Activated CD8-positive, alpha-beta T cell treated with anti-CD3 and anti-CD28 coated beads for 36 hours (primary cell): ENCODE measurements at regions not wholly inside any gene's neighbourhood (a gene's known extent, or its start where the extent isn't known, plus 50 kb on each side); places are given as distances from the start of the nearest gene placed in this dataset.

Experiments
- ATAC-seq: fragments of 200-7000 bp; cut with Tn5 transposase; one replicate; pipeline ENCODE4 v1.10.0; 2021; ENCODE audit warnings: mild to moderate bottlenecking, moderate library complexity
- CTCF ChIA-PET: fragments of 350-600 bp; sonication (Branson Sonifier 250); formaldehyde crosslinking; loops from one replicate; lab custom pipeline; 2021; ENCODE audit warnings: antibody characterized with exemption; lab: Charles Lee
- POLR2A ChIA-PET: fragments of 350-600 bp; sonication (Branson Sonifier 250); formaldehyde crosslinking; loops from one replicate; lab custom pipeline; 2021; ENCODE audit warnings: antibody characterized with exemption; lab: Charles Lee
- DNase-seq: peaks from one replicate; pipeline ENCODE4 v3.0.0-alpha.2; 2020
- H3K27ac Mint-ChIP-seq: one replicate; pipeline ENCODE4 v1.8.0; 2021; ENCODE audit warnings: mild to moderate bottlenecking, mixed read lengths
- H3K27me3 Mint-ChIP-seq: one replicate; pipeline ENCODE4 v1.8.0; 2021; ENCODE audit warnings: mixed read lengths
- H3K36me3 Mint-ChIP-seq: one replicate; pipeline ENCODE4 v1.8.0; 2021; ENCODE audit warnings: low read depth, mixed read lengths
- H3K4me1 Mint-ChIP-seq: one replicate; pipeline ENCODE4 v1.8.0; 2021; ENCODE audit warnings: low read depth, mixed read lengths
- H3K4me3 Mint-ChIP-seq: one replicate; pipeline ENCODE4 v1.8.0; 2021; ENCODE audit warnings: mild to moderate bottlenecking, moderate library complexity, mixed read lengths
- H3K9me3 Mint-ChIP-seq: one replicate; pipeline ENCODE4 v1.8.0; 2021; ENCODE audit warnings: mixed read lengths
- intact Hi-C: fragments of 100-400 bp; cut with micrococcal nuclease; formaldehyde crosslinking; loops from one replicate; pipeline ENCODE4 v1.10.0; 2022
- TF ChIP-seq, protein P1 (sequence below): fragments of 200-600 bp; IDR thresholded peaks from one replicate; pipeline ENCODE4 v1.8.0; 2022; ENCODE audit warnings: antibody characterized with exemption, mild to moderate bottlenecking

DNA sequence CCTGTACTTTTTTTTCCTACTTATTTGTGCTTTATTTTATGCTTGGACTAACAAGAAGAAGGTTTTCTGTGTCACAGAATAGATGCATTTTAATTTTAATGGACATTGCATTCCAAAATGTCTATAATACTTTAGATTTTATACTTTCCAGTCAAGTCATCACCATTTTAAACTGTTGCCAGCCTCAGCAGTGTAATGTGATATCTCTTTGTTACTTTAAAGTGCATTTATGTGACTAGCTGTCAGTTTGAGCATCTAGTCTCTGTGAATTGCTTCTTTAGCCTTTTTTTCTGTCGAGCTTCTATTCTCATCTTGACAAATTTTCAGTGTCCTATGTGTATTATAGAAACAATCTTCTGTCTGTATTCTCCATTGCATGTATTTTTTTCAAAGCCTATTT, 511.4 kb upstream of the CBLB start:
- ChIA-PET CTCF (no interaction called here), POLR2A (no interaction called here)
- no peak for DNase-seq
- H3K9me3 Mint-ChIP-seq, result peaks cover 1% of the 10 kb centered on the region
- intact Hi-C loops, result no loop called here
- no peak for ATAC-seq
- H3K4me3 Mint-ChIP-seq, result no peak overlapping the region
- TF ChIP-seq, protein P1, sequence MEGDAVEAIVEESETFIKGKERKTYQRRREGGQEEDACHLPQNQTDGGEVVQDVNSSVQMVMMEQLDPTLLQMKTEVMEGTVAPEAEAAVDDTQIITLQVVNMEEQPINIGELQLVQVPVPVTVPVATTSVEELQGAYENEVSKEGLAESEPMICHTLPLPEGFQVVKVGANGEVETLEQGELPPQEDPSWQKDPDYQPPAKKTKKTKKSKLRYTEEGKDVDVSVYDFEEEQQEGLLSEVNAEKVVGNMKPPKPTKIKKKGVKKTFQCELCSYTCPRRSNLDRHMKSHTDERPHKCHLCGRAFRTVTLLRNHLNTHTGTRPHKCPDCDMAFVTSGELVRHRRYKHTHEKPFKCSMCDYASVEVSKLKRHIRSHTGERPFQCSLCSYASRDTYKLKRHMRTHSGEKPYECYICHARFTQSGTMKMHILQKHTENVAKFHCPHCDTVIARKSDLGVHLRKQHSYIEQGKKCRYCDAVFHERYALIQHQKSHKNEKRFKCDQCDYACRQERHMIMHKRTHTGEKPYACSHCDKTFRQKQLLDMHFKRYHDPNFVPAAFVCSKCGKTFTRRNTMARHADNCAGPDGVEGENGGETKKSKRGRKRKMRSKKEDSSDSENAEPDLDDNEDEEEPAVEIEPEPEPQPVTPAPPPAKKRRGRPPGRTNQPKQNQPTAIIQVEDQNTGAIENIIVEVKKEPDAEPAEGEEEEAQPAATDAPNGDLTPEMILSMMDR, result no peak
- no peaks in the 10 kb centered on the region for H3K36me3 Mint-ChIP-seq
- peaks cover 5% of the 10 kb centered on the region for H3K4me1 Mint-ChIP-seq
- no peaks in the 10 kb centered on the region for H3K27me3 Mint-ChIP-seq
- no peak overlapping the region for H3K27ac Mint-ChIP-seq

DNA sequence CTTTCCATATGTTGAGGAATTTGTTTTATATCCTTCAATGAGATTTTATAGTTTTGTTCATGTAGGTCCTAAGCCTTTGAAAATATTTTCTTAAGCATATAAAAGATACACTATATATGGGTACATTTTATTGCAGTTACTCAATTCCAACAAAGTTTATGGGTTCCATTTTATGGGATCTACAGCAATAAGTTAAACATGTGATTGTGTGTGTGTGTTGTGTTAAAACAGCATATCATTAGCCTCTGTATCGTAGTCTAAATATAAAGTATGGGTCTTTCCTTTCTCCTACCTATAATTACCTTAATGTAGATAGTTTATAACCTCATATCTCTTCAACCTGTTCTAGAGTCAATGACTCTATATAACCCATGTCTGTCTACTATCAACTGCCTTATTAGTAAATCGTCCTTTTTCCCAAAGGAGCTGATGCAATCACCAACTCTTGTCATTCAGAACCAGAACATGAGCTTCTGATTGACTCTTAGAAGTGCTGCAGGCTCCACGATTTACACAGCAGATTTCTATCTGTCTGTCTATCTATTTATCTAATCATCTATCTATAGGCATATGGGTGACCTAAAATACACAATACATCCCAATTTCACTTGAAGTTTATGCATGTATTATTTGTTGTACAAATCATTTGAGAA, 512.6 kb upstream of the CBLB start:
- CTCF ChIA-PET, result no interaction called here
- ATAC-seq (no peak), DNase-seq (no peak)
- H3K27me3 Mint-ChIP-seq, result no peaks in the 10 kb centered on the region
- TF ChIP-seq, protein P1, result no peak
- no peak overlapping the region for H3K27ac Mint-ChIP-seq
- POLR2A ChIA-PET, result no interaction called here
- H3K4me3 Mint-ChIP-seq, result no peak overlapping the region
- H3K4me1 Mint-ChIP-seq, result peaks cover 5% of the 10 kb centered on the region
- peaks cover 1% of the 10 kb centered on the region for H3K9me3 Mint-ChIP-seq
- H3K36me3 Mint-ChIP-seq, result no peaks in the 10 kb centered on the region
- intact Hi-C loops, result no loop called here

DNA sequence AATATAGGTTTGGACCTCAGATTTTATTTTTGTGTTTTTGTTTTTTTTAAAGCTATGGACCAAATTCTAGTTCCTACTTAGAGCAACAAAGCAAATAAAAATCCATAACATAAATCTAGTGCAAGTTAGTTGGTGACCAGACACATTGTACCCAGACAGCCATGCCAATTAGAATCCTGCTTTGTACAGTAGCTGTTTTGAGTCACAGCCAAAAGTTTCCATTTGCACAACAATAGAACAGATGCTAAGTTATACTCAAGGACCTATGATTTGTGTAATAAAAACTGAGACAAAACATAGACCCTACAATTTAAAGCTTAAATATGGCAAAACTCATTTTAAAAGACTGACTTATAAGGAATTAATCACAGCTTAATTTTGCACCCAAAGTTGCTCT, 513.1 kb upstream of the CBLB start:
- no peak for DNase-seq
- peaks cover 1% of the 10 kb centered on the region for H3K9me3 Mint-ChIP-seq
- TF ChIP-seq, protein P1, result no peak
- no peak overlapping the region for H3K4me3 Mint-ChIP-seq
- ChIA-PET POLR2A (no interaction called here), CTCF (no interaction called here)
- no peak for ATAC-seq
- intact Hi-C loops, result no loop called here
- H3K4me1 Mint-ChIP-seq, result peaks cover 5% of the 10 kb centered on the region
- no peaks in the 10 kb centered on the region for H3K36me3 Mint-ChIP-seq
- H3K27me3 Mint-ChIP-seq, result no peaks in the 10 kb centered on the region
- H3K27ac Mint-ChIP-seq, result no peak overlapping the region

DNA sequence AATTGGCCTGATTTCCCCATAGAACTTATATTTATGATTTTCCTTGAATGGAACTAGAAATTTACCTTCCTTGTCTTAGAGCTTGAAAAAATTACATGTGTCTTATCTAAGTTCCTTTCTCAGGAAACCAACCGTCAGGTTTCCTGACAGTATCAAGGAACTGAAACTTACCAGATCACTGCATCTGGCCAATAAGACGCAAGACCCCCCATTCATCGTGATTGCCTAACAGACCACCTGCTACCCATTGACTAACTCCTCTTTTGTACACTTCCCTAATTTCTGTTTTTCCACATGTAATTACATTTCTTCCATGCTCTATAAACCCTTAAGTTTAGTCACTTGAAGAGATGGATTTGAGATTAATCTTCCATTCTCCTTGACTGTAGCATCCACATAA, 517.2 kb upstream of the CBLB start:
- DNase-seq (no peak), ATAC-seq (no peak)
- POLR2A ChIA-PET, result no interaction called here
- TF ChIP-seq, protein P1, result no peak
- no peaks in the 10 kb centered on the region for H3K36me3 Mint-ChIP-seq
- no peak overlapping the region for H3K4me3 Mint-ChIP-seq
- H3K9me3 Mint-ChIP-seq, result no peaks in the 10 kb centered on the region
- H3K27me3 Mint-ChIP-seq, result no peaks in the 10 kb centered on the region
- intact Hi-C loops, result no loop called here
- CTCF ChIA-PET, result no interaction called here
- H3K4me1 Mint-ChIP-seq, result no peaks in the 10 kb centered on the region
- no peak overlapping the region for H3K27ac Mint-ChIP-seq

DNA sequence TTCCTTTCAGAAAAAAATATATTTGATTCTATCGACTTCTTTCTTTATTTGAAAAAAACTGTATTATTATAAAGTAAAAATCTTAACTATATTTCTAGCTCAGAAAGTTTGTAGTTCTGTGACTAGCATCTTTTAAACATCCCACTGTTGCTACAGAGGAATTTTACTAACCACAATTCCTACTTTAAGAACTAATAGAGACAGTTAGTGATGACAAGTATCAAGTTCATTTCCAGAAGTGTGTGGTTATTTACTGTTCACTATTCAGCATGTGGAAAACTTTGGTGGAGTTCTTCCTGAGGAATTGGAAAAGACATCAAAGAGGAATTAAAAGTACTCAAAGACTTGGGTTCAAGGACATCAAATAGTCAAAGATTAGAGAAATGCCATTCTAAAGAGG, 524.1 kb upstream of the CBLB start:
- Mint-ChIP-seq H3K4me1 (peaks cover 6% of the 10 kb centered on the region), H3K27me3 (no peaks in the 10 kb centered on the region), H3K36me3 (no peaks in the 10 kb centered on the region), H3K4me3 (no peak overlapping the region), H3K27ac (no peak overlapping the region), H3K9me3 (no peaks in the 10 kb centered on the region)
- ChIA-PET POLR2A (interaction anchor here (0.5 kb wide), 1 partner anchor 1436 kb away, joined by 3 read pairs; no protein-coding TSS in a partner anchor), CTCF (no interaction called here)
- intact Hi-C loops, result no loop called here
- DNase-seq (no peak), ATAC-seq (no peak)
- TF ChIP-seq, protein P1, result no peak
